ENCODE measurements at regions not wholly inside any gene's neighbourhood (a gene's known extent, or its start where the extent isn't known, plus 50 kb on each side); places are given as distances from the start of the nearest gene placed in this dataset.
"Not testable (repeated sequence)": the region's sequence is repeated elsewhere in the genome, so short reads cannot be mapped to it uniquely, and the experiment has no call there.

DNA sequence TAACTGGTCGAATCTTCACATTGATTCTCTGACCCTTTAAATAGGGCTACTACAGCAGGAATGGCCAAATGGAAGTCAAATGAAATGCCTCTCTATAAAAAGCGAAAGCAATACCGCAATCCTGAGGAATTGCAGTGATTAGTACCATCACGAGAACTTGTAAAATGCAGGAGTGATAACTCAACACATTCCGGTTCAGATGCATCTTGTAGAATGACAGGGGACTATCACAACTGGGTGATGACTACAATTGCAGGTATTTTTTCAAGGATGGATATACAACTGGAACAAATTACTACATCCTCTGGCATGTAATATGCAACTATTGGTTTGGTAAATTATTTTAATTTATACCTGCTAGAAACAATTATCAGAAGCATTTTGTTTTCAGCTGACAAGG, 140.4 kb downstream of the PCDH20 start:
- Histone ChIP-seq H3K27ac (no peak overlapping the region), H3K4me1 (no peaks in the 10 kb centered on the region), H3K4me3 (no peak overlapping the region), H3K36me3 (no peaks in the 10 kb centered on the region), H3K9me3 (no peaks in the 10 kb centered on the region), H3K27me3 (no peaks in the 10 kb centered on the region)
- ATAC-seq (no peak), DNase-seq (no peak)
- intact Hi-C loops (cut with DNase I), result no loop called here
- TF ChIP-seq, protein P1, sequence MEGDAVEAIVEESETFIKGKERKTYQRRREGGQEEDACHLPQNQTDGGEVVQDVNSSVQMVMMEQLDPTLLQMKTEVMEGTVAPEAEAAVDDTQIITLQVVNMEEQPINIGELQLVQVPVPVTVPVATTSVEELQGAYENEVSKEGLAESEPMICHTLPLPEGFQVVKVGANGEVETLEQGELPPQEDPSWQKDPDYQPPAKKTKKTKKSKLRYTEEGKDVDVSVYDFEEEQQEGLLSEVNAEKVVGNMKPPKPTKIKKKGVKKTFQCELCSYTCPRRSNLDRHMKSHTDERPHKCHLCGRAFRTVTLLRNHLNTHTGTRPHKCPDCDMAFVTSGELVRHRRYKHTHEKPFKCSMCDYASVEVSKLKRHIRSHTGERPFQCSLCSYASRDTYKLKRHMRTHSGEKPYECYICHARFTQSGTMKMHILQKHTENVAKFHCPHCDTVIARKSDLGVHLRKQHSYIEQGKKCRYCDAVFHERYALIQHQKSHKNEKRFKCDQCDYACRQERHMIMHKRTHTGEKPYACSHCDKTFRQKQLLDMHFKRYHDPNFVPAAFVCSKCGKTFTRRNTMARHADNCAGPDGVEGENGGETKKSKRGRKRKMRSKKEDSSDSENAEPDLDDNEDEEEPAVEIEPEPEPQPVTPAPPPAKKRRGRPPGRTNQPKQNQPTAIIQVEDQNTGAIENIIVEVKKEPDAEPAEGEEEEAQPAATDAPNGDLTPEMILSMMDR (IDR thresholded peaks at IDR 0.05), result no peak

DNA sequence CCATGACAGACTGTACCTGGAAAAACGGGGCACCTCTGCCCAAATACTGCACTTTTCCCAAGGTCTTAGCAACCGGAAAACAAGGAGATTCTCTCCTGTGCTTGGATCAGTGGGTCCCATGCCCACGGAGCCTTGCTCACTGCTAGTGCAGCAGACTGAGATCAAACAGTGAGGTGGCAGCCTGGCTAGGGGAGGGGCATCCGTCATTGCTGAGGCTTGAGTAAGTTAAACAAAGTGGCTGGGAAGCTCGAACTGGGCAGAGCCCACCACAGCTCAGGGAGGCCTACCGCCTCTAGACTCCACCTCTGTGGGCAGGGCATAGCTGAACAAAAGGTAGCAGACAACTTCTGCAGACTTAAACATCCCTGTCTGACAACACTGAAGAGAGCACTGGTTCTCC, 148.8 kb downstream of the PCDH20 start:
- H3K4me1 ChIP-seq; H3K9me3 ChIP-seq; H3K27me3 ChIP-seq; H3K36me3 ChIP-seq; DNase-seq; intact Hi-C loops (cut with DNase I); H3K27ac ChIP-seq; ATAC-seq; H3K4me3 ChIP-seq: not testable (repeated sequence)

DNA sequence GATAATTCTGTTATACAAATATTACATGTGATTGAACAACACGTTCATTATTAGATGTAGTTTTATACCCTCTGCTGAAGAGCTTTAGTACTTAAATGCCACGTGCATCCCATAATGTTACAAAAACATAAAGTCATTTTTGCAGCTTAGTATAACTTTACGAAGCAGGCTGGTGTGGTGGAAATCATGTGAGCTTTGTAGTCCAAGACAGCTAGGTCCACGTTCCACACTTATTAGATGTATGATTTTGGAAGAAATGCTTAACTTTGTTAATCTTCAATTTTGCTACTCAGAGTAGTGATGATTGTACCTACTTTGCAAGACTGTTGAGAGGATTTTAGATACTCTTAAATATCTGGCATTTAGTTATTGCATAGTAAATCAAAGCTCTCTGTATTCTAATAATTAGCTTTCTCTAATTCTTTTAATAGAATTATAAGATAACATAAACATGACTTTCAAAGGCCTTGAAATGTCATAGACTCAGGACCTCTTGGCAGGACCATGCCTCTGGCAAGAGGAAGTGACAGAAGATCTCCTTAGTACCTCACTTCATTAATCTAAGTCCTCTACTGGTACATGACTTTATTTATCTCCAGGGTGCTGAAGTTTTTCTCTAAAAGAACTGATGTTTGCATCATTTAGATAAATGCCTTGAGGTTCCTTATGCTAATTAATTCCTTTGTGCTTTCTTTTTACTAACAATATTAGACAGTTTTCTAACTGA, 153.7 kb downstream of the PCDH20 start:
- no peak overlapping the region for H3K27ac ChIP-seq
- ATAC-seq (no peak), DNase-seq (no peak)
- TF ChIP-seq, protein P1 (IDR thresholded peaks at IDR 0.05), result no peak
- intact Hi-C loops (cut with DNase I), result no loop called here
- no peaks in the 10 kb centered on the region for H3K9me3 ChIP-seq
- no peaks in the 10 kb centered on the region for H3K4me1 ChIP-seq
- H3K36me3 ChIP-seq, result no peaks in the 10 kb centered on the region
- H3K27me3 ChIP-seq, result no peaks in the 10 kb centered on the region
- H3K4me3 ChIP-seq, result no peak overlapping the region

DNA sequence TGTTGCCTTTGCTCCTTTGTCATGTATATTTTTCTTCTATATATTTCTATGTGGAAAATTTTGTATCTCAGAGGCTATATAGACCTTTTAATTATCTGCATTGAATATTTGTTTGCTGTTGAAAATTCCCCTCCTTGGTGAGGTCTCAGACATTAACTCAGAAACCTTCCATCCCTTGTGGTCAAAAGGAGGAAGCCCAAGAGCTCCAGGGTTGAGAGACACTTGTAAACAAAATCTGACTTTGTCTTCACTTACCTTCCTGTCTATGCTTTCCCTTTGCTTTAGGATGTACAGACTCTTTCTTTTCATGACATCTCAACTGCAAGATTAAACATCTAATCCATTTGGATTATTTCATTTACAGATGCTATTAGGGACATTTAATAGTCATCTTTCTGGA, 157.5 kb downstream of the PCDH20 start:
- DNase-seq, result no peak
- no peaks in the 10 kb centered on the region for H3K27me3 ChIP-seq
- no peaks in the 10 kb centered on the region for H3K36me3 ChIP-seq
- H3K9me3 ChIP-seq, result no peaks in the 10 kb centered on the region
- TF ChIP-seq, protein P1 (IDR thresholded peaks at IDR 0.05), result no peak
- intact Hi-C loops (cut with DNase I), result no loop called here
- no peak overlapping the region for H3K4me3 ChIP-seq
- ATAC-seq, result no peak
- H3K4me1 ChIP-seq, result no peaks in the 10 kb centered on the region
- H3K27ac ChIP-seq, result no peak overlapping the region

DNA sequence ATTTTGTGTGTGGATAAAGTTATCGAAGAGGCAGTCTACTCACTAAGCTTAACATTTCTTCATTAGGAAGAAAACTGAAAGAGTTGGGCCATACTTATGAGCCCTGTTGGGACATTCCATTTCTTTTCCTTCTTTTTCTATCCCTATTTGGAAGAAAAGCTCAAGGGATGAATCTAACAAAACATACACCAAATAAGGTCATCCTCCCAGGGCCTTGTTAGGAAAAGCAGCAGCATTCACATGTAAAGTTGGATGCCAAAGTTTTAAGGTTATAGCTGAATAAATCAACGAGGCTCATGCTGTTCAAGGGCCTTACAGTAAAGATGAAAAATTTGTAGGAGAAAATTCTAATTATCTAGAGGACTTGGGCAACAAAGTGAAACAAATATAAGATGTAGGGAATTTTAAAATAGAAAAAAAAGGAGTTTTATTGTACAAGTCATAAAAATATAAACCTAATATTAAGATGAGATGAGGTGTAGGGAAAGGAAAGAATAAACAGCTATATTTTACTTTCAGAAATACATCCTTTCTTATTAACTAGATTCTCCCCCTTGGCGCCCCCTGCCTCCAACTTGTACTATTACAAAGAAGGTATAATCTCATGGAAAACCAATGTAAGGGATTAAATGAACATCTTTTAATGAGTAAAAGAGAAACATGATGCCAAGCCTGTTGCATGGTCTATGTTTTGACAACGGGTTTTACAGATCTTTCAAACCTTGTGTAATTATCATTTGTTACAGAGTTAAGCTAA, 160.4 kb downstream of the PCDH20 start:
- no peaks in the 10 kb centered on the region for H3K4me1 ChIP-seq
- H3K9me3 ChIP-seq, result no peaks in the 10 kb centered on the region
- no peaks in the 10 kb centered on the region for H3K27me3 ChIP-seq
- intact Hi-C loops (cut with DNase I), result no loop called here
- no peak overlapping the region for H3K4me3 ChIP-seq
- H3K27ac ChIP-seq, result no peak overlapping the region
- TF ChIP-seq, protein P1 (IDR thresholded peaks at IDR 0.05), result no peak
- H3K36me3 ChIP-seq, result no peaks in the 10 kb centered on the region
- ATAC-seq, result no peak
- DNase-seq, result no peak

DNA sequence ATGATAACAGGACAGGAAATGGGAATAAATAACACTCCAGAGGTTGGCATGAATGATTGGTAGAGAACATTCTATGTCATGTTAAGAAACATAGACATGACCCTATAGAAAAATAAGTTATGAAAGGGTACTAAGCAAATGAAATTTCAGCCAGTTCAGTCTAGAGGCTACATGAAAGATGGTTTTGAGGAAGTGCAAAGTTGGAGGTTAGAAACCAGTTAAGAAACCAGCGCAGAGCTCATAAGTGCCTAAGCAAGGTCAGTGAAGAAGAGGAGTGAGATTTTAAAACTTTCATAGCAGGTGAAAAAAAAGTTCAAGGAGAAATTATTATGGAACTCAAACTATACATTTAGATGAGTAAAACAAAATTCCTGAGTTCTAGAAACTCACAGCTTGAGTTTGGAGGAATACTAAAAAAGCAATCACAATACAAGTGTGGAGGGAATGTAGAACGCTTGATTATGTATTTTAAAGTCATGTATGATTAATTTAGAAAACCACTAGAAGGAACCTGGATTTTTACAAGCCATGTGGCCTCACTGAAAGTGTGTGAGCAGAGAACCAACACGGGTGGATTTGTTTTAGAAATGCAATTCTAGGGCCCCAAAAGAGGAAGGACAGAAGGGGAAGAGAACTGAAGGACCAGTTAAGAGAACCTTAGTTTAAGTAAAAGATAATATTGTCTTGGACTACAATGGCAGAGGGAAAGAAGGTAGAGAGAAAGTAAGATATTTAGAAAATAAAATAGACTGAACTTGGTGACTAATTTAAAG, 162.4 kb downstream of the PCDH20 start:
- Histone ChIP-seq H3K27ac (no peak overlapping the region), H3K9me3 (no peaks in the 10 kb centered on the region), H3K36me3 (no peaks in the 10 kb centered on the region), H3K27me3 (no peaks in the 10 kb centered on the region), H3K4me3 (no peak overlapping the region), H3K4me1 (no peaks in the 10 kb centered on the region)
- ATAC-seq (no peak), DNase-seq (no peak)
- intact Hi-C loops (cut with DNase I), result no loop called here
- TF ChIP-seq, protein P1 (IDR thresholded peaks at IDR 0.05), result no peak

Measured in upper lobe of right lung (tissue), 1 donor.